SK-N-SH (cell line): ENCODE measurements at regions not wholly inside any gene's neighbourhood (a gene's known extent, or its start where the extent isn't known, plus 50 kb on each side); places are given as distances from the start of the nearest gene placed in this dataset.
A peak's percentile ranks its signal among the peaks of the same experiment; 100 is the strongest.

Source experiments
- CHD2 ChIP-seq: fragments of 150-350 bp; IDR thresholded peaks from 2 replicates; pipeline ENCODE4 v1.6.1; 2018; ENCODE audit warnings: low read length; ENCODE audit not compliant: partially characterized antibody
- CTCF ChIP-seq: fragments of 200-600 bp; sonication (generic); IDR thresholded peaks from 2 replicates; pipeline ENCODE4 v1.6.1; 2017; ENCODE audit warnings: antibody characterized with exemption, mild to moderate bottlenecking, moderate library complexity
- EZH2phosphoT487 ChIP-seq: fragments of 200-600 bp; sonication (generic); IDR thresholded peaks from 2 replicates; pipeline ENCODE4 v1.6.1; 2017; ENCODE audit warnings: low read depth, mixed run types, mild to moderate bottlenecking, antibody characterized with exemption, moderate library complexity, borderline replicate concordance
- REST ChIP-seq: IDR thresholded peaks from 2 replicates; pipeline ENCODE4 v1.6.1; 2012; ENCODE audit warnings: mild to moderate bottlenecking, low read depth, low read length, moderate library complexity
- RXRA ChIP-seq: IDR thresholded peaks from 2 replicates; pipeline ENCODE4 v1.4.0; 2012; ENCODE audit warnings: low read depth, mild to moderate bottlenecking, borderline replicate concordance
- USF2 ChIP-seq: fragments of 150-350 bp; IDR thresholded peaks from 2 replicates; pipeline ENCODE4 v1.6.1; 2017; ENCODE audit warnings: antibody characterized with exemption, low read length, low read depth, borderline replicate concordance

GRCh38 chr14:34322940-34323418, 139.1 kb downstream of the SPTSSA start:
- TF ChIP-seq CTCF (peak; percentile 87), RXRA (no peak), USF2 (no peak), REST (no peak), EZH2phosphoT487 (no peak), CHD2 (no peak)
